ENCODE measurements at regions not wholly inside any gene's neighbourhood (a gene's known extent, or its start where the extent isn't known, plus 50 kb on each side); places are given as distances from the start of the nearest gene placed in this dataset.

DNA sequence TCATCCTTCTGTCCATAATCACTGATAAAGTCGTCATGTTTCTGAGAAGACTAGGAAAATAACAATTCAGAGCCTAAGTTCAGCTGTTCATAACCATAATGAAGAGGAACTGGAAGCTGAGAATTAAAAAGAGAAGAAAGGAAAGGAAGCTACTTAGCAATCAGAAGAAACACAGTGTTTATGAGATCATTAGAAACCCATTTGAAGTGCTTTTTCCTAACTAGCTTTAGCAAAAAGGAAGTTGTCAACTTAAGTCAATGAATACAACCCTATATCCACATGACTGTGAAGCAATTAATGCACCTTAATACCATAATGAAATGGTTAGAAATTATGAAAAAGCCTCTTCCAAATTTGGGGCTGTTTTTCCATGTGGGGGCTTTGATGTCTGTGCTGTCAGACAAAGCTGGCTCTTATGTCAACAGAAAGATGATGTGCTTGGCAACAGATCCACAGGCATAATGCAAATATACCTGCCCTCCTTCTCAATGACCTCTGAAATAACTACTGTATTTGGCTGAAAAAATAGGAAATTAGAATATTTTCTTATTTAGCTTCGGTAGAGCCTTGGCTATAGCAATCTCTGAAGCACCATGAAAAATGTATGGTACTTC lies 463.5 kb downstream of the RASEF start:
- ATAC-seq = no peak
- DNase-seq (ENCODE audit: extremely low read depth in 1 of 4, low spot score in 3 of 4) = no peak
- H3K9me3 ChIP-seq (replicated peaks; ENCODE audit: control insufficient read depth, insufficient read depth, low read depth, low read length) = no peaks in the 10 kb centered on the region
- intact Hi-C loops (cut with micrococcal nuclease) (no loop called here), in situ Hi-C loops (cut with MboI) (no loop called here)
- no TSS peak for BruUV-seq (replicated peaks)
- TF ChIP-seq ZNF12 (CRISPR knock-in tag; IDR thresholded peaks at IDR 0.05) = no peak
- TF ChIP-seq, protein P1, sequence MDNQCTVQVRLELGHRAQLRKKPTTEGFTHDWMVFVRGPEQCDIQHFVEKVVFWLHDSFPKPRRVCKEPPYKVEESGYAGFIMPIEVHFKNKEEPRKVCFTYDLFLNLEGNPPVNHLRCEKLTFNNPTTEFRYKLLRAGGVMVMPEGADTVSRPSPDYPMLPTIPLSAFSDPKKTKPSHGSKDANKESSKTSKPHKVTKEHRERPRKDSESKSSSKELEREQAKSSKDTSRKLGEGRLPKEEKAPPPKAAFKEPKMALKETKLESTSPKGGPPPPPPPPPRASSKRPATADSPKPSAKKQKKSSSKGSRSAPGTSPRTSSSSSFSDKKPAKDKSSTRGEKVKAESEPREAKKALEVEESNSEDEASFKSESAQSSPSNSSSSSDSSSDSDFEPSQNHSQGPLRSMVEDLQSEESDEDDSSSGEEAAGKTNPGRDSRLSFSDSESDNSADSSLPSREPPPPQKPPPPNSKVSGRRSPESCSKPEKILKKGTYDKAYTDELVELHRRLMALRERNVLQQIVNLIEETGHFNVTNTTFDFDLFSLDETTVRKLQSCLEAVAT (IDR thresholded peaks at IDR 0.05) = no peak
- TF ChIP-seq SNRNP70 (optimal IDR thresholded peaks at IDR 0.05; ENCODE audit: low read depth, low read length) = no peak
- TF ChIP-seq BCOR (IDR thresholded peaks at IDR 0.05) = no peak
- no peak for TF ChIP-seq SMAD1 (IDR thresholded peaks at IDR 0.05; ENCODE audit: low read depth, low read length, partially characterized antibody)
- TF ChIP-seq FOXP1 (CRISPR knock-in tag; IDR thresholded peaks at IDR 0.05) = no peak
- no peak for TF ChIP-seq MCM7 (IDR thresholded peaks at IDR 0.05)
- TF ChIP-seq, protein P2, sequence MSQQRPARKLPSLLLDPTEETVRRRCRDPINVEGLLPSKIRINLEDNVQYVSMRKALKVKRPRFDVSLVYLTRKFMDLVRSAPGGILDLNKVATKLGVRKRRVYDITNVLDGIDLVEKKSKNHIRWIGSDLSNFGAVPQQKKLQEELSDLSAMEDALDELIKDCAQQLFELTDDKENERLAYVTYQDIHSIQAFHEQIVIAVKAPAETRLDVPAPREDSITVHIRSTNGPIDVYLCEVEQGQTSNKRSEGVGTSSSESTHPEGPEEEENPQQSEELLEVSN (IDR thresholded peaks at IDR 0.05; ENCODE audit: borderline replicate concordance in 1 of 2, extremely low read depth in 1 of 2, insufficient read depth in 1 of 2, insufficient read length in 1 of 2, low read depth in 1 of 2, low read length in 1 of 2, poor library complexity in 1 of 2, severe bottlenecking in 1 of 2) = no peak
- no peaks in the 10 kb centered on the region for H3K79me2 ChIP-seq (ENCODE audit: control insufficient read depth, insufficient read depth, low read length)
- FAIRE-seq = no peak
- POLR2A ChIA-PET = no interaction called here
- no peak overlapping the region for H2AFZ ChIP-seq (ENCODE audit: low read depth, low read length)
- no peak overlapping the region for H3K27ac ChIP-seq (ENCODE audit: extremely low read depth, low read depth, low read length)
- H3K27me3 ChIP-seq (ENCODE audit: control insufficient read depth in 2 of 2, insufficient read depth in 2 of 2, low read length in 2 of 2) = no peaks in the 10 kb centered on the region
- no peak overlapping the region for H3K4me2 ChIP-seq (ENCODE audit: insufficient read depth, low read length)
- no peaks in the 10 kb centered on the region for H4K20me1 ChIP-seq (replicated peaks; ENCODE audit: control insufficient read depth, insufficient read depth, low read length)
- H3K9me1 ChIP-seq (ENCODE audit: control insufficient read depth, insufficient read depth, low read length) = no peaks in the 10 kb centered on the region
- 0% methylated on average over 2 of the region's 2 CpGs for WGBS (ENCODE audit: insufficient coverage, low coverage, missing lambda C conversion rate)
- H3K4me1 ChIP-seq (replicated peaks in 1 of 2; ENCODE audit: control insufficient read depth in 2 of 2, insufficient read depth in 2 of 2, low read length in 2 of 2) = no peaks in the 10 kb centered on the region
- CTCF ChIA-PET (ENCODE audit: low intra/inter-chr PET ratio) = no interaction called here
- H3K9ac ChIP-seq (ENCODE audit: insufficient read depth in 1 of 2, low read depth in 2 of 2, low read length in 2 of 2) = no peak overlapping the region
- H3K36me3 ChIP-seq (ENCODE audit: control insufficient read depth, insufficient read depth, low read length) = no peaks in the 10 kb centered on the region
- H3K4me3 ChIP-seq = no peak overlapping the region

Measured in K562 (cell line).